Endothelial cell of umbilical vein (primary cell): ENCODE measurements at regions not wholly inside any gene's neighbourhood (a gene's known extent, or its start where the extent isn't known, plus 50 kb on each side); places are given as distances from the start of the nearest gene placed in this dataset.

Source experiments
- BruUV-seq: library from RNA; stranded (reverse); fragments of 400-500 nt; replicated peaks from 2 replicates; lab custom pipeline; 2021; lab: Mats Ljungman, UMichigan
- CTCF ChIA-PET: fragments of 300-600, 350-600 bp; sonication (Branson Sonifier 250); formaldehyde crosslinking; loops from one replicate; lab custom pipeline; 2021; ENCODE audit warnings: antibody characterized with exemption, inconsistent platforms; lab: Charles Lee
- POLR2A ChIA-PET: fragments of 300-600, 350-600 bp; sonication (Branson Sonifier 250); formaldehyde crosslinking; loops from one replicate; lab custom pipeline; 2021; ENCODE audit warnings: antibody characterized with exemption, inconsistent platforms; lab: Charles Lee
- DNase-seq: peaks from one replicate; pipeline ENCODE4 v3.0.0-alpha.2; 2011; ENCODE audit warnings: low read depth, low spot score
- FAIRE-seq: peaks from 2 replicates; lab custom pipeline; 2011; peaks lifted over from hg19 to GRCh38; lab: Jason Lieb, UNC
- H2AFZ ChIP-seq: 2 replicates; pipeline ENCODE4 v1.6.0; 2012; ENCODE audit warnings: low read depth, low read length, control low read depth, inconsistent platforms
- H3K27ac ChIP-seq: 2 replicates; pipeline ENCODE4 v1.5.1; 2011; ENCODE audit warnings: low read depth, mild to moderate bottlenecking, control low read depth, low read length, moderate library complexity; ENCODE audit not compliant: insufficient read depth
- H3K27me3 ChIP-seq, 2 experiments: 2 replicates each; pipeline versions ENCODE4 v1.6.0 to v1.6.1; 2011; ENCODE audit warnings: low read length in 2 of 2, mixed read lengths in 1 of 2; ENCODE audit not compliant: control insufficient read depth in 2 of 2, insufficient read depth in 2 of 2
- H3K36me3 ChIP-seq, 2 experiments: 2 replicates in 1 of 2; 3 replicates in 1 of 2; pipeline ENCODE4 v1.5.1; 2011; ENCODE audit warnings: low read length in 2 of 2, mild to moderate bottlenecking in 1 of 2, moderate library complexity in 1 of 2; ENCODE audit not compliant: control insufficient read depth in 2 of 2, insufficient read depth in 2 of 2; ENCODE audit errors: extremely low read depth in 1 of 2
- H3K4me1 ChIP-seq: 3 replicates; pipeline ENCODE4 v1.5.1; 2011; ENCODE audit warnings: mild to moderate bottlenecking, low read length; ENCODE audit not compliant: control insufficient read depth, insufficient read depth; ENCODE audit errors: extremely low read depth
- H3K4me2 ChIP-seq: 2 replicates; pipeline ENCODE4 v1.6.1; 2011; ENCODE audit warnings: low read length, control low read depth, mixed read lengths; ENCODE audit not compliant: insufficient read depth
- H3K4me3 ChIP-seq, 3 experiments: fragments of 200-600 bp in 1 of 3; sonication (generic), shearing (Covaris generic) in 1 of 3; replicated peaks in 1 of 3; 2 replicates each; pipeline ENCODE4 v1.5.1; 2011 to 2016; ENCODE audit warnings: control low read depth in 3 of 3, low read length in 3 of 3, mild to moderate bottlenecking in 2 of 3, inconsistent platforms in 1 of 3, low read depth in 1 of 3, moderate library complexity in 1 of 3; ENCODE audit not compliant: insufficient read depth in 1 of 3
- H3K79me2 ChIP-seq: 2 replicates; pipeline ENCODE4 v1.6.0; 2012; ENCODE audit warnings: low read length, inconsistent platforms; ENCODE audit not compliant: control insufficient read depth, insufficient read depth
- H3K9ac ChIP-seq: replicated peaks from 2 replicates; pipeline ENCODE3; 2011; ENCODE audit warnings: low read length, control low read depth; ENCODE audit not compliant: insufficient read depth; ENCODE audit errors: extremely low read depth
- H3K9me1 ChIP-seq: replicated peaks from 3 replicates; pipeline ENCODE4 v1.6.0; 2011; ENCODE audit warnings: mild to moderate bottlenecking, low read length; ENCODE audit not compliant: control insufficient read depth, insufficient read depth; ENCODE audit errors: extremely low read depth
- H3K9me3 ChIP-seq: replicated peaks from 2 replicates; pipeline ENCODE4 v1.5.1; 2012; ENCODE audit warnings: low read length, inconsistent platforms; ENCODE audit not compliant: control insufficient read depth, insufficient read depth
- H4K20me1 ChIP-seq: replicated peaks from 2 replicates; pipeline ENCODE3; 2011; ENCODE audit warnings: mild to moderate bottlenecking, low read length; ENCODE audit not compliant: control insufficient read depth, insufficient read depth; ENCODE audit errors: extremely low read depth
- CTCF ChIP-seq, 2 donors: IDR thresholded peaks; 1 replicate in 1 of 2; 2 replicates in 1 of 2; pipeline ENCODE4 v1.5.1; 2011; ENCODE audit warnings: low read length in 2 of 2, mild to moderate bottlenecking in 2 of 2, moderate library complexity in 2 of 2, control low read depth in 1 of 2, inconsistent platforms in 1 of 2, low read depth in 1 of 2; ENCODE audit not compliant: insufficient read depth in 1 of 2; ENCODE audit errors: extremely low read depth in 1 of 2
- EZH2 ChIP-seq: IDR thresholded peaks from 2 replicates; pipeline ENCODE4 v1.6.1; 2012; ENCODE audit warnings: borderline replicate concordance, low read depth, mild to moderate bottlenecking, moderate library complexity, low read length, inconsistent platforms; ENCODE audit not compliant: severe bottlenecking
- FOS ChIP-seq: IDR thresholded peaks from 2 replicates; pipeline ENCODE4 v1.6.1; 2011; ENCODE audit warnings: mild to moderate bottlenecking, low read length, moderate library complexity, borderline replicate concordance; ENCODE audit not compliant: insufficient read depth
- GATA2 ChIP-seq: IDR thresholded peaks from 2 replicates; pipeline ENCODE4 v1.7.0; 2011; ENCODE audit warnings: low read depth, mild to moderate bottlenecking, moderate library complexity, mixed read lengths, low read length; ENCODE audit not compliant: insufficient read length, insufficient read depth
- MYC ChIP-seq: IDR thresholded peaks from one replicate; pipeline ENCODE4 v1.6.1; 2011; ENCODE audit warnings: mild to moderate bottlenecking, low read depth, low read length
- POLR2AphosphoS5 ChIP-seq: IDR thresholded peaks from 2 replicates; pipeline ENCODE4 v1.6.1; 2012; ENCODE audit warnings: low read depth, mild to moderate bottlenecking, control low read depth, low read length, moderate library complexity; ENCODE audit not compliant: insufficient read depth
- dilution Hi-C: fragments of 300-500 bp; cut with MboI; formaldehyde crosslinking; loops from one replicate; pipeline ENCODE4 v1.15.0; 2019; ENCODE audit warnings: low sequenced_read_pairs; ENCODE audit not compliant: extremely low pct_ligation_motif_present
- intact Hi-C: fragments of 100-400 bp; cut with micrococcal nuclease; formaldehyde crosslinking; loops from one replicate; pipeline ENCODE4 v1.10.0; 2022

DNA sequence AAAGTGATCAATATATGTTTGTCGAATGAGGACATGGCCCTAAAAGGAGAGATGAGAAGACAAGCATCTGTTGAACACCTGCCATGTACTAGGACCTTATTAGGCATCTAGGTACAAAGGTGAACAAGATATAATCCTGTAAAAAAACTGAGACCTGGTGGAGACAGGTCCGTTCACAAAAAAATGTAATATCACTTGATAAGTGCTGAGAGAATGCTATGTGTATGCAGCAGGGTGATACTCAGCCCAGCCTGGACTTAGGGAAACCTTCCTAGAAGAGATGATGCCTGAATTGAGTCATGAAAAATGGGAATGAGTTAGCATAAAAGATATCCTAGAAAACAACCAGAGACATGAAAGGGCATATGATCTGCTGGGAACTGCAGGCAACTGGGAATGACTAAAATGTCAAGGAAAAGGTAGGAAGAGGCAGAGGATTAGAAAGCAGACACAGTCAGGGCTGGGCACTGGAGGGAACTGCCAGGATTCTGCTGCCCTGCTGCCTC is 108.5 kb downstream of the ADRB2 start:
- FAIRE-seq (no peak), DNase-seq (no peak)
- no peaks in the 10 kb centered on the region for H3K9me1 ChIP-seq
- H3K4me1 ChIP-seq: peaks cover 17% of the 10 kb centered on the region
- no peak overlapping the region for H3K27ac ChIP-seq
- intact Hi-C loops: no loop called here
- H4K20me1 ChIP-seq: no peaks in the 10 kb centered on the region
- ChIA-PET CTCF (no interaction called here), POLR2A (no interaction called here)
- H3K36me3 ChIP-seq: no peaks in the 10 kb centered on the region
- H3K27me3 ChIP-seq: no peaks in the 10 kb centered on the region
- TF ChIP-seq CTCF (IDR thresholded peaks at IDR 0.05; ENCODE audit: extremely low read depth in 1 of 2, insufficient read depth in 1 of 2, low read depth in 1 of 2, low read length in 2 of 2) (no peak), EZH2 (no peak), GATA2 (no peak), FOS (no peak), POLR2AphosphoS5 (no peak), MYC (no peak)
- H3K9me3 ChIP-seq: no peaks in the 10 kb centered on the region
- no peak overlapping the region for H3K4me2 ChIP-seq
- H3K4me3 ChIP-seq: no peak overlapping the region
- dilution Hi-C loops: no loop called here
- H3K9ac ChIP-seq: no peak overlapping the region
- H2AFZ ChIP-seq: no peak overlapping the region
- BruUV-seq: no TSS peak
- no peaks in the 10 kb centered on the region for H3K79me2 ChIP-seq
